ENCODE measurements at regions not wholly inside any gene's neighbourhood (a gene's known extent, or its start where the extent isn't known, plus 50 kb on each side); places are given as distances from the start of the nearest gene placed in this dataset.

DNA sequence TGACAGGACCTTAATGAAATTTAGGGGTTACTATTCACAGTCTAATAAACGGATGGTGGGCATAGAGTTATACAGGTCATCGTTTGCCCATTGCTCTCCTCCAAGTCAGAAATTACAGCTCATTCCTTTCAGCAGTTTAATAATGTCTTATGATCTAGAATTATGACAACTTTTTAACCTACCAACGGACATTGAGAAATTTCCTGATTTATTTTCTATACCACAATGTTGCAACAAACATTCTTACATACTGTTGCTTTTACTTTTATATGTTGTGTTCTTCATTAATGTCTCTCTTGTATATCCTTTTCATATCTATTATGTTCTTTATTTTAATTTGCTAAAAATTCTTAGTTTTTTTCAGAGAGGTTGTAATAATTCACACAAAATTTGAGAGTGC lies 152.8 kb upstream of the PRLR start:
- H3K27me3 ChIP-seq, result no peaks in the 10 kb centered on the region
- no peaks in the 10 kb centered on the region for H3K9me3 ChIP-seq
- TF ChIP-seq EP300 (IDR thresholded peaks at IDR 0.05) (no peak), POLR2A (IDR thresholded peaks at IDR 0.05) (no peak), CTCF (IDR thresholded peaks at IDR 0.05) (no peak), POLR2AphosphoS5 (IDR thresholded peaks at IDR 0.05) (no peak)
- H3K4me1 ChIP-seq, result no peaks in the 10 kb centered on the region
- no peak for DNase-seq (ENCODE audit: low spot score in 2 of 2)
- WGBS, result 83% methylated on average over 3 of the region's 3 CpGs
- no peaks in the 10 kb centered on the region for H3K36me3 ChIP-seq
- no peak overlapping the region for H3K4me3 ChIP-seq
- H3K27ac ChIP-seq, result no peak overlapping the region

DNA sequence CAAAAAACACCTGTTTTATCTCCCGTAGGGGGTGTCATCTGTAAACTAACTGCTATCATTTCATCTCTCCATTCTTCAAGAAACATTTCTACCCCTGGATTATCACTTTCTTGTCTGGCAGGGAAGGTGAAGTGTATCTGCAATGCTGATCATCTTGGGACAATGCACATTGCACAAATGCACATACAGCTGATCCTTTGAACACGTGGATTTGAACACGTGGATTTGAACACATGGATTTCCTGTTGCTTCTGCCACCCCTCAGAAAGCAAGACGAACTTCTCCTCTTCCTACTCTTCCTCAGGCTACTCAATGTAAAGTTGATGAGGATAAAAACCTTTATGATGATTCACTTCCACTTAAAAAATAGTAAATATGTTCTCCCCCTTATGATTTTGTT lies 147.4 kb upstream of the PRLR start:
- Histone ChIP-seq H3K4me3 (no peak overlapping the region), H3K27ac (no peak overlapping the region), H3K9me3 (no peaks in the 10 kb centered on the region), H3K27me3 (no peaks in the 10 kb centered on the region), H3K4me1 (no peaks in the 10 kb centered on the region), H3K36me3 (no peaks in the 10 kb centered on the region)
- WGBS, result 82% methylated on average over 4 of the region's 4 CpGs
- TF ChIP-seq POLR2A (IDR thresholded peaks at IDR 0.05) (no peak), EP300 (IDR thresholded peaks at IDR 0.05) (no peak), CTCF (IDR thresholded peaks at IDR 0.05) (no peak), POLR2AphosphoS5 (IDR thresholded peaks at IDR 0.05) (no peak)
- DNase-seq (ENCODE audit: low spot score in 2 of 2), result no peak

- H3K27me3 ChIP-seq, result no peaks in the 10 kb centered on the region
- no peak overlapping the region for H3K4me3 ChIP-seq
- peaks cover 6% of the 10 kb centered on the region for H3K4me1 ChIP-seq
- no peaks in the 10 kb centered on the region for H3K36me3 ChIP-seq
- no peak for DNase-seq (ENCODE audit: low spot score in 2 of 2)
- TF ChIP-seq POLR2AphosphoS5 (IDR thresholded peaks at IDR 0.05), result no peak
- TF ChIP-seq EP300 (IDR thresholded peaks at IDR 0.05), result no peak
- TF ChIP-seq CTCF (IDR thresholded peaks at IDR 0.05), result no peak
- TF ChIP-seq POLR2A (IDR thresholded peaks at IDR 0.05), result no peak
- H3K27ac ChIP-seq, result no peak overlapping the region
- no peaks in the 10 kb centered on the region for H3K9me3 ChIP-seq
These were observed 144.3 kb upstream of the PRLR start for GRCh38 chr5:35374584-35374983.

DNA sequence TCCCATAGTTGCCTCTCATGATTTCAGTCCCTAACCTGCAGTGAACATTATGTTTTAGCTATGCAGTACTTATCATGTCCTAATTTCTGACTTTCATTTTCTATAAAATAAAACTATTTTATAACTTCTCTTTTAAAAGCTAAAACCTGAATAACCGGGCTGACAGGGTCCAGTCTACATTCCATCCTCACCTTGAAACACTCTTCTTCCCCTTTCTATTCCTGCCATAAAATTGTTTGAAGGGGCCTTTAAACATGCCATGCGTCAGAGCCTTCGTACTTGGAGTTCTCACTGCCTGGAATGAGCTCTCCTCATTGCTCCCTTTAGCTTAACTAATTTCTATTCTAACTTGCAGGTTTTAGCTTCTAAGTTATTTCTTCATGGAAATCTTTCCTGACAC lies 143.0 kb upstream of the PRLR start:
- Histone ChIP-seq H3K36me3 (no peaks in the 10 kb centered on the region), H3K4me1 (peaks cover 6% of the 10 kb centered on the region), H3K9me3 (no peaks in the 10 kb centered on the region), H3K27ac (no peak overlapping the region), H3K4me3 (no peak overlapping the region), H3K27me3 (no peaks in the 10 kb centered on the region)
- no peak for DNase-seq (ENCODE audit: low spot score in 2 of 2)
- TF ChIP-seq CTCF (IDR thresholded peaks at IDR 0.05) (no peak), EP300 (IDR thresholded peaks at IDR 0.05) (no peak), POLR2A (IDR thresholded peaks at IDR 0.05) (no peak), POLR2AphosphoS5 (IDR thresholded peaks at IDR 0.05) (no peak)
- WGBS, result 87% methylated on average over 3 of the region's 3 CpGs

DNA sequence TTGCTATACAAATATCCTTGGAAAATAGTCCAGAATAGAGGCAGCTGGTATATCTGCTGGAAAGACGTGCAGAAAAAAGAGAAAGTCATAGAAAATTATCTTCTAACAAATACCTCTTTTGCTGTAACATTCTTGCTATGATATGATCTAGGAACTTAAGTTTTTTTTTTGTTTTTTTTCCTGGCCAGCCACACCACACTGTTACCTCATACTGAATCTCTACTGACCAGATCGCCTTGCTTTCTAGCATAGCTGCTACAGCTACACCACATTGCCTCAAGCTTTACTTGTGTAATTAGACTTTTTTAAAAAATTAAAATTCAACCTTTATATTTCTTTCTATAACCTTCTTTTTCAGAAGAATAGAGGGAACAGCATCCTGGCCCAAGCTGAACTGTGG lies 142.2 kb upstream of the PRLR start:
- WGBS, result 71% methylated on average over 2 of the region's 2 CpGs
- no peak overlapping the region for H3K4me3 ChIP-seq
- H3K36me3 ChIP-seq, result no peaks in the 10 kb centered on the region
- no peaks in the 10 kb centered on the region for H3K9me3 ChIP-seq
- no peak for DNase-seq (ENCODE audit: low spot score in 2 of 2)
- H3K4me1 ChIP-seq, result peaks cover 6% of the 10 kb centered on the region
- no peaks in the 10 kb centered on the region for H3K27me3 ChIP-seq
- no peak for TF ChIP-seq POLR2AphosphoS5 (IDR thresholded peaks at IDR 0.05)
- no peak for TF ChIP-seq EP300 (IDR thresholded peaks at IDR 0.05)
- TF ChIP-seq POLR2A (IDR thresholded peaks at IDR 0.05), result no peak
- no peak for TF ChIP-seq CTCF (IDR thresholded peaks at IDR 0.05)
- H3K27ac ChIP-seq, result no peak overlapping the region

Measured in suprapubic skin (tissue), 4 donors.